Liver (tissue), 3 donors: ENCODE measurements at regions not wholly inside any gene's neighbourhood (a gene's known extent, or its start where the extent isn't known, plus 50 kb on each side); places are given as distances from the start of the nearest gene placed in this dataset.

Source experiments
- EGR1 ChIP-seq, 2 donors: IDR thresholded peaks; 2 replicates each; pipeline ENCODE4 v1.6.1; 2016 to 2018; ENCODE audit warnings: antibody characterized with exemption in 2 of 2, low read depth in 2 of 2
- GABPA ChIP-seq, 2 donors: IDR thresholded peaks in 1 of 2; conservative IDR thresholded peaks in 1 of 2; 2 replicates each; pipeline ENCODE4 v1.6.1; 2016; ENCODE audit warnings: antibody characterized with exemption in 2 of 2, mild to moderate bottlenecking in 1 of 2, moderate library complexity in 1 of 2
- HNF4A ChIP-seq, 2 donors: conservative IDR thresholded peaks; 2 replicates each; pipeline ENCODE4 v1.6.1; 2016; ENCODE audit warnings: antibody characterized with exemption in 2 of 2, mild to moderate bottlenecking in 2 of 2
- JUND ChIP-seq, 2 donors: IDR thresholded peaks; 2 replicates each; pipeline ENCODE4 v1.6.1; 2016; ENCODE audit warnings: antibody characterized with exemption in 2 of 2
- SP1 ChIP-seq: IDR thresholded peaks from 2 replicates; pipeline ENCODE4 v1.6.1; 2018; ENCODE audit warnings: antibody characterized with exemption, mild to moderate bottlenecking
- TAF1 ChIP-seq: conservative IDR thresholded peaks from 2 replicates; pipeline ENCODE4 v1.6.1; 2016; ENCODE audit warnings: antibody characterized with exemption, mild to moderate bottlenecking
- TF ChIP-seq, protein P1 (sequence below): IDR thresholded peaks from 2 replicates; pipeline ENCODE4 v1.6.1; 2016; ENCODE audit warnings: antibody characterized with exemption, mild to moderate bottlenecking
- TF ChIP-seq, protein P2 (sequence below): fragments of 150-350 bp; IDR thresholded peaks from 2 replicates; pipeline ENCODE4 v1.5.1; 2017; ENCODE audit warnings: improper control_type of control experiment, low read depth, low read length; ENCODE audit not compliant: missing input control
- TF ChIP-seq, protein P3 (sequence below): IDR thresholded peaks from 2 replicates; pipeline ENCODE4 v1.6.1; 2016; ENCODE audit warnings: antibody characterized with exemption
- donor health status: healthy.
- donor health status: healthy.

DNA sequence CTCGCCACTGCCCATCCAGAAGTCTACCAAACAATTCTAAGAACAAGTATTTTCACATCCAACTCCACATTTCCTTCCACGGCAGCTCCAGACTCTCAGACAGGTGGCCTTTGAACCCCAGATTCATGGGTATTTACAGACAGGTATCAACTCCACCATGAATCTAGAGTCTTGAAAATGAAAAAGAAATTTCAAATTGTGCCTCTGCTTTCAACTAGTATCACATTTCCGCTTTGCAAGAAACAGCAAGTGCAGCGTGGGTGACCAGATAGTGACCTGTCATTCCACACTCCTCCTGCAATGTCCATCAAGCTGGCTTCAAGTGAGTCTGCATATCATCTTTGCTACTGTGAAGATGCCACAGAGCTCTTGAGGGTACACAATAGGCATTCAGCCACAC is 232.4 kb upstream of the RPL38 start:
- TF ChIP-seq, protein P1, sequence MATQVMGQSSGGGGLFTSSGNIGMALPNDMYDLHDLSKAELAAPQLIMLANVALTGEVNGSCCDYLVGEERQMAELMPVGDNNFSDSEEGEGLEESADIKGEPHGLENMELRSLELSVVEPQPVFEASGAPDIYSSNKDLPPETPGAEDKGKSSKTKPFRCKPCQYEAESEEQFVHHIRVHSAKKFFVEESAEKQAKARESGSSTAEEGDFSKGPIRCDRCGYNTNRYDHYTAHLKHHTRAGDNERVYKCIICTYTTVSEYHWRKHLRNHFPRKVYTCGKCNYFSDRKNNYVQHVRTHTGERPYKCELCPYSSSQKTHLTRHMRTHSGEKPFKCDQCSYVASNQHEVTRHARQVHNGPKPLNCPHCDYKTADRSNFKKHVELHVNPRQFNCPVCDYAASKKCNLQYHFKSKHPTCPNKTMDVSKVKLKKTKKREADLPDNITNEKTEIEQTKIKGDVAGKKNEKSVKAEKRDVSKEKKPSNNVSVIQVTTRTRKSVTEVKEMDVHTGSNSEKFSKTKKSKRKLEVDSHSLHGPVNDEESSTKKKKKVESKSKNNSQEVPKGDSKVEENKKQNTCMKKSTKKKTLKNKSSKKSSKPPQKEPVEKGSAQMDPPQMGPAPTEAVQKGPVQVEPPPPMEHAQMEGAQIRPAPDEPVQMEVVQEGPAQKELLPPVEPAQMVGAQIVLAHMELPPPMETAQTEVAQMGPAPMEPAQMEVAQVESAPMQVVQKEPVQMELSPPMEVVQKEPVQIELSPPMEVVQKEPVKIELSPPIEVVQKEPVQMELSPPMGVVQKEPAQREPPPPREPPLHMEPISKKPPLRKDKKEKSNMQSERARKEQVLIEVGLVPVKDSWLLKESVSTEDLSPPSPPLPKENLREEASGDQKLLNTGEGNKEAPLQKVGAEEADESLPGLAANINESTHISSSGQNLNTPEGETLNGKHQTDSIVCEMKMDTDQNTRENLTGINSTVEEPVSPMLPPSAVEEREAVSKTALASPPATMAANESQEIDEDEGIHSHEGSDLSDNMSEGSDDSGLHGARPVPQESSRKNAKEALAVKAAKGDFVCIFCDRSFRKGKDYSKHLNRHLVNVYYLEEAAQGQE, result no peak
- TF ChIP-seq, protein P2, sequence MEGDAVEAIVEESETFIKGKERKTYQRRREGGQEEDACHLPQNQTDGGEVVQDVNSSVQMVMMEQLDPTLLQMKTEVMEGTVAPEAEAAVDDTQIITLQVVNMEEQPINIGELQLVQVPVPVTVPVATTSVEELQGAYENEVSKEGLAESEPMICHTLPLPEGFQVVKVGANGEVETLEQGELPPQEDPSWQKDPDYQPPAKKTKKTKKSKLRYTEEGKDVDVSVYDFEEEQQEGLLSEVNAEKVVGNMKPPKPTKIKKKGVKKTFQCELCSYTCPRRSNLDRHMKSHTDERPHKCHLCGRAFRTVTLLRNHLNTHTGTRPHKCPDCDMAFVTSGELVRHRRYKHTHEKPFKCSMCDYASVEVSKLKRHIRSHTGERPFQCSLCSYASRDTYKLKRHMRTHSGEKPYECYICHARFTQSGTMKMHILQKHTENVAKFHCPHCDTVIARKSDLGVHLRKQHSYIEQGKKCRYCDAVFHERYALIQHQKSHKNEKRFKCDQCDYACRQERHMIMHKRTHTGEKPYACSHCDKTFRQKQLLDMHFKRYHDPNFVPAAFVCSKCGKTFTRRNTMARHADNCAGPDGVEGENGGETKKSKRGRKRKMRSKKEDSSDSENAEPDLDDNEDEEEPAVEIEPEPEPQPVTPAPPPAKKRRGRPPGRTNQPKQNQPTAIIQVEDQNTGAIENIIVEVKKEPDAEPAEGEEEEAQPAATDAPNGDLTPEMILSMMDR, result no peak
- TF ChIP-seq, protein P3, sequence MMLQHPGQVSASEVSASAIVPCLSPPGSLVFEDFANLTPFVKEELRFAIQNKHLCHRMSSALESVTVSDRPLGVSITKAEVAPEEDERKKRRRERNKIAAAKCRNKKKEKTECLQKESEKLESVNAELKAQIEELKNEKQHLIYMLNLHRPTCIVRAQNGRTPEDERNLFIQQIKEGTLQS, result no peak
- TF ChIP-seq SP1 (no peak), JUND (IDR thresholded peaks at IDR 0.05) (no peak), GABPA (IDR thresholded peaks at IDR 0.05 in 1 of 2, conservative IDR thresholded peaks at IDR 0.05 in 1 of 2) (no peak), EGR1 (IDR thresholded peaks at IDR 0.05; ENCODE audit: low read depth in 2 of 2) (no peak), HNF4A (conservative IDR thresholded peaks at IDR 0.05) (no peak), TAF1 (no peak)
